PC-3 (cell line): ENCODE measurements at regions not wholly inside any gene's neighbourhood (a gene's known extent, or its start where the extent isn't known, plus 50 kb on each side); places are given as distances from the start of the nearest gene placed in this dataset.

Experiments
- ATAC-seq: fragments of 200-7000 bp; cut with Tn5 transposase; 2 replicates; pipeline ENCODE4 v1.9.1; 2020; ENCODE audit warnings: mild to moderate bottlenecking, moderate library complexity
- BruUV-seq: library from RNA; stranded (reverse); fragments of 400-500 nt; replicated peaks from 2 replicates; lab custom pipeline; 2021; lab: Mats Ljungman, UMichigan
- CTCF ChIA-PET: fragments of 300-600 bp; sonication (Branson Sonifier 250); formaldehyde crosslinking; loops from one replicate; lab custom pipeline; 2022; ENCODE audit warnings: antibody characterized with exemption; lab: Charles Lee
- POLR2A ChIA-PET: fragments of 300-600 bp; sonication (Branson Sonifier 250); formaldehyde crosslinking; loops from one replicate; lab custom pipeline; 2022; ENCODE audit warnings: antibody characterized with exemption; ENCODE audit not compliant: unreplicated experiment; lab: Charles Lee
- DNase-seq: peaks from one replicate; pipeline ENCODE4 v3.0.0-alpha.2; 2015
- H2AFZ ChIP-seq: fragments of 300-600 bp; sonication (generic); 2 replicates; pipeline ENCODE4 v1.6.0; 2016; ENCODE audit warnings: antibody characterized with exemption, low read length
- H3F3A ChIP-seq: fragments of 300-600 bp; sonication (generic); one replicate; pipeline ENCODE4 v1.6.0; 2017; ENCODE audit warnings: antibody characterized with exemption, low read length, control low read depth, mild to moderate bottlenecking; ENCODE audit not compliant: unreplicated experiment
- H3K27ac ChIP-seq: fragments of 300-600 bp; sonication (generic); 2 replicates; pipeline ENCODE4 v1.5.1; 2016; ENCODE audit warnings: mild to moderate bottlenecking, low read length
- H3K27me3 ChIP-seq: fragments of 300-600 bp; sonication (generic); 2 replicates; pipeline ENCODE4 v1.6.1; 2016; ENCODE audit warnings: low read length, mixed read lengths
- H3K36me3 ChIP-seq: fragments of 300-600 bp; sonication (generic); 2 replicates; pipeline ENCODE4 v1.6.1; 2016; ENCODE audit warnings: low read depth, mixed run types, low read length, mixed read lengths
- H3K4me1 ChIP-seq: fragments of 300-600 bp; sonication (generic); 2 replicates; pipeline ENCODE4 v1.5.1; 2016; ENCODE audit warnings: low read length; ENCODE audit not compliant: insufficient read depth
- H3K4me2 ChIP-seq: fragments of 300-600 bp; sonication (generic); 2 replicates; pipeline ENCODE4 v1.6.0; 2016; ENCODE audit warnings: low read length
- H3K4me3 ChIP-seq: fragments of 300-600 bp; sonication (generic); 2 replicates; pipeline ENCODE4 v1.5.1; 2016; ENCODE audit warnings: mild to moderate bottlenecking, low read length, mixed read lengths
- H3K79me2 ChIP-seq: fragments of 300-600 bp; sonication (generic); 2 replicates; pipeline ENCODE4 v1.6.1; 2017; ENCODE audit warnings: low read length, mixed read lengths
- H3K9ac ChIP-seq: fragments of 300-600 bp; sonication (generic); 2 replicates; pipeline ENCODE4 v1.6.0; 2016; ENCODE audit warnings: mild to moderate bottlenecking, low read length
- H3K9me2 ChIP-seq: fragments of 300-600 bp; sonication (generic); replicated peaks from 2 replicates; pipeline ENCODE4 v1.6.1; 2016; ENCODE audit warnings: mixed run types, low read length, mixed read lengths
- H3K9me3 ChIP-seq: fragments of 300-600 bp; sonication (generic); 2 replicates; pipeline ENCODE4 v1.6.1; 2016; ENCODE audit warnings: low read length, mixed read lengths
- H4K20me1 ChIP-seq: fragments of 300-600 bp; sonication (generic); 2 replicates; pipeline ENCODE4 v1.6.1; 2016; ENCODE audit warnings: low read length, mixed read lengths
- EZH2 ChIP-seq: fragments of 300-600 bp; sonication (generic); IDR thresholded peaks from one replicate; pipeline ENCODE4 v1.6.1; 2017; ENCODE audit warnings: antibody characterized with exemption, mild to moderate bottlenecking, low read length; ENCODE audit not compliant: unreplicated experiment
- EZH2phosphoT487 ChIP-seq: fragments of 300-600 bp; sonication (generic); IDR thresholded peaks from 2 replicates; pipeline ENCODE4 v1.6.1; 2018; ENCODE audit warnings: mild to moderate bottlenecking, antibody characterized with exemption, low read length, borderline replicate concordance
- intact Hi-C: fragments of 100-400 bp; cut with micrococcal nuclease; formaldehyde crosslinking; loops from 2 replicates; pipeline ENCODE4 v1.9.0; 2023
- TF ChIP-seq, protein P1 (sequence below): fragments of 300-600 bp; sonication (generic); conservative IDR thresholded peaks from 2 replicates; pipeline ENCODE4 v1.5.1; 2017; ENCODE audit warnings: antibody characterized with exemption, low read depth, mild to moderate bottlenecking, low read length

- H3K79me2 ChIP-seq = no peaks in the 10 kb centered on the region
- ChIA-PET POLR2A (no interaction called here), CTCF (no interaction called here)
- no peaks in the 10 kb centered on the region for H3K9me3 ChIP-seq
- no peak overlapping the region for H3K9ac ChIP-seq
- H2AFZ ChIP-seq = no peak overlapping the region
- no peaks in the 10 kb centered on the region for H3K27me3 ChIP-seq
- no peaks in the 10 kb centered on the region for H4K20me1 ChIP-seq
- no peaks in the 10 kb centered on the region; the same call in 1 of the 2 replicates for H3K36me3 ChIP-seq
- DNase-seq (no peak), ATAC-seq (no peak)
- H3K9me2 ChIP-seq = no peaks in the 10 kb centered on the region
- no peak overlapping the region for H3K4me3 ChIP-seq
- H3F3A ChIP-seq = peaks cover 10% of the 10 kb centered on the region
- H3K4me2 ChIP-seq = no peak overlapping the region
- TF ChIP-seq EZH2phosphoT487 (no peak), EZH2 (no peak)
- TF ChIP-seq, protein P1, sequence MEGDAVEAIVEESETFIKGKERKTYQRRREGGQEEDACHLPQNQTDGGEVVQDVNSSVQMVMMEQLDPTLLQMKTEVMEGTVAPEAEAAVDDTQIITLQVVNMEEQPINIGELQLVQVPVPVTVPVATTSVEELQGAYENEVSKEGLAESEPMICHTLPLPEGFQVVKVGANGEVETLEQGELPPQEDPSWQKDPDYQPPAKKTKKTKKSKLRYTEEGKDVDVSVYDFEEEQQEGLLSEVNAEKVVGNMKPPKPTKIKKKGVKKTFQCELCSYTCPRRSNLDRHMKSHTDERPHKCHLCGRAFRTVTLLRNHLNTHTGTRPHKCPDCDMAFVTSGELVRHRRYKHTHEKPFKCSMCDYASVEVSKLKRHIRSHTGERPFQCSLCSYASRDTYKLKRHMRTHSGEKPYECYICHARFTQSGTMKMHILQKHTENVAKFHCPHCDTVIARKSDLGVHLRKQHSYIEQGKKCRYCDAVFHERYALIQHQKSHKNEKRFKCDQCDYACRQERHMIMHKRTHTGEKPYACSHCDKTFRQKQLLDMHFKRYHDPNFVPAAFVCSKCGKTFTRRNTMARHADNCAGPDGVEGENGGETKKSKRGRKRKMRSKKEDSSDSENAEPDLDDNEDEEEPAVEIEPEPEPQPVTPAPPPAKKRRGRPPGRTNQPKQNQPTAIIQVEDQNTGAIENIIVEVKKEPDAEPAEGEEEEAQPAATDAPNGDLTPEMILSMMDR = no peak
- BruUV-seq = no TSS peak
- intact Hi-C loops = no loop called here
- peaks cover 31% of the 10 kb centered on the region for H3K4me1 ChIP-seq
- H3K27ac ChIP-seq = no peak overlapping the region
Observed at GRCh38 chr2:226122041-226122440, 677.6 kb downstream of the IRS1 start.

GRCh38 chr2:226121046-226121738 is 678.4 kb downstream of the IRS1 start:
- Histone ChIP-seq H4K20me1 (no peaks in the 10 kb centered on the region), H3K27me3 (no peaks in the 10 kb centered on the region), H3K4me3 (no peak overlapping the region), H3K79me2 (no peaks in the 10 kb centered on the region), H3K36me3 (no peaks in the 10 kb centered on the region; the same call in 1 of the 2 replicates), H3K27ac (no peak overlapping the region), H3K9me3 (no peaks in the 10 kb centered on the region), H3F3A (peaks cover 18% of the 10 kb centered on the region), H3K4me2 (no peak overlapping the region), H2AFZ (no peak overlapping the region), H3K9ac (no peak overlapping the region), H3K9me2 (no peaks in the 10 kb centered on the region), H3K4me1 (peaks cover 40% of the 10 kb centered on the region)
- DNase-seq (no peak), ATAC-seq (no peak)
- ChIA-PET POLR2A (interaction anchor here (0.6 kb wide), 1 partner anchor 227 kb away, joined by 3 read pairs; no protein-coding TSS in a partner anchor), CTCF (no interaction called here)
- BruUV-seq = no TSS peak
- no peak for TF ChIP-seq EZH2phosphoT487
- TF ChIP-seq EZH2 = no peak
- TF ChIP-seq, protein P1 = no peak
- intact Hi-C loops = no loop called here
